ENCODE measurements at regions not wholly inside any gene's neighbourhood (a gene's known extent, or its start where the extent isn't known, plus 50 kb on each side); places are given as distances from the start of the nearest gene placed in this dataset.

DNA sequence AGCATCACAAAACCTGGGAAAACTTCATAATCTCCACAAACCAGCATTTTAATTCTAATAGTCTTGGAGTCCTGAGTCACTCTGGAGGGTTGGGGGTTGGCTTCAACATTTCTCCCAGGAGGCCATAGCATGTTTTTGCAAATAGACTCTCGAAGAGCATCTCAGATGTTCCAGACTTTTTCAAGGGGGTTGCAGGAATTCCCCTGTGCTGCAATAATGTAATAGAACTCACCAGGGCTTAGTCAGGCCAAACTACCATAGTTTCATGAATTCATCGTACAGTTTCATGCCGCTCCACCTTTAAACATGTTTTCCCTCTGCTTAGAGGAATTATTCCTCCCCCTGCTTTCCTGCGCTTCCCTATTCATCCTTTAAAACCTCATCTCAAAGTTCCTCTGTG is 499.5 kb upstream of the KLF4 start:
- Histone ChIP-seq H3K9ac (ENCODE audit: low read length) (no peak overlapping the region), H3K4me1 (ENCODE audit: control insufficient read depth, insufficient read depth, low read depth, low read length) (peaks cover 1% of the 10 kb centered on the region), H2BK120ac (ENCODE audit: low read depth, low read length) (no peak overlapping the region), H2AK5ac (ENCODE audit: low read length, severe bottlenecking) (no peak overlapping the region), H3K9me3 (ENCODE audit: control insufficient read depth, low read length) (no peaks in the 10 kb centered on the region), H3K27ac (ENCODE audit: low read length, poor library complexity, severe bottlenecking) (no peak overlapping the region), H3K79me1 (replicated peaks; ENCODE audit: low read length, poor library complexity, severe bottlenecking) (no peaks in the 10 kb centered on the region), H2BK12ac (ENCODE audit: low read length in 2 of 2) (no peak overlapping the region), H3K18ac (ENCODE audit: low read depth in 1 of 2, low read length in 2 of 2) (no peak overlapping the region), H3K4me2 (ENCODE audit: low read length, poor library complexity, severe bottlenecking) (no peak overlapping the region), H3K36me3 (ENCODE audit: control insufficient read depth in 1 of 2, insufficient read depth in 2 of 2, low read depth in 1 of 2, low read length in 2 of 2) (no peaks in the 10 kb centered on the region), H3K4me3 (ENCODE audit: insufficient read depth in 1 of 2, low read depth in 1 of 2, low read length in 2 of 2) (no peak overlapping the region), H2BK5ac (ENCODE audit: low read depth, low read length, poor library complexity, severe bottlenecking) (no peak overlapping the region), H3K4ac (ENCODE audit: low read depth in 1 of 2, low read length in 2 of 2) (no peak overlapping the region), H4K91ac (ENCODE audit: low read length) (no peak overlapping the region), H3K14ac (ENCODE audit: low read length in 2 of 2) (no peak overlapping the region), H2BK15ac (ENCODE audit: low read depth, poor library complexity, severe bottlenecking) (no peak overlapping the region), H4K8ac (ENCODE audit: low read length) (no peak overlapping the region), H3K23ac (ENCODE audit: low read length in 2 of 2) (no peak overlapping the region), H2AFZ (ENCODE audit: low read depth, low read length) (no peak overlapping the region), H3K27me3 (ENCODE audit: control insufficient read depth in 1 of 2, insufficient read depth in 1 of 2, low read length in 2 of 2) (no peaks in the 10 kb centered on the region)
- no peak for DNase-seq
- 86% methylated on average over 4 of the region's 4 CpGs for WGBS

DNA sequence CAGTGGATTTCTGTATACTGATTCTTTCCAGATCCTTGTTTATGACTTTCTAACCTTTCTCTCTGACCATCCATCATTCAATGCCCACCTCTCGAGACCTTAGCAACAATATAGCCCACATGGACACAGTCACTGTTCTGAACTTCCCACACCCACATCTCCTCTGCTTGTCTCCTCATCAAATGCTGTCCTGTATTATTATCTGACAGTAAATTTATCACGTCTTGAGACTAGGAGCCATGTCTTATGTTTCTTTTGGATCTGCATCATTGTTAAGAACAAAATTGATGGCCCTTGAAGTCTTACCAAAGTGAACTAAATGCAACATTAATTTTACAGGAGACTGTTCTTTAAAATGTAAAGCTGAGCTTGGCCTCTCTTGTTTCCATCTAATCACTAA is 495.4 kb upstream of the KLF4 start:
- Histone ChIP-seq H2BK15ac (ENCODE audit: low read depth, poor library complexity, severe bottlenecking) (no peak overlapping the region), H3K4me1 (ENCODE audit: control insufficient read depth, insufficient read depth, low read depth, low read length) (no peaks in the 10 kb centered on the region), H3K23ac (ENCODE audit: low read length in 2 of 2) (no peak overlapping the region), H2BK12ac (ENCODE audit: low read length in 2 of 2) (no peak overlapping the region), H2BK5ac (ENCODE audit: low read depth, low read length, poor library complexity, severe bottlenecking) (no peak overlapping the region), H4K8ac (ENCODE audit: low read length) (no peak overlapping the region), H4K91ac (ENCODE audit: low read length) (no peak overlapping the region), H3K36me3 (ENCODE audit: control insufficient read depth in 1 of 2, insufficient read depth in 2 of 2, low read depth in 1 of 2, low read length in 2 of 2) (no peaks in the 10 kb centered on the region), H3K4me2 (ENCODE audit: low read length, poor library complexity, severe bottlenecking) (no peak overlapping the region), H2BK120ac (ENCODE audit: low read depth, low read length) (no peak overlapping the region), H3K9me3 (ENCODE audit: control insufficient read depth, low read length) (no peaks in the 10 kb centered on the region), H3K9ac (ENCODE audit: low read length) (no peak overlapping the region), H3K18ac (ENCODE audit: low read depth in 1 of 2, low read length in 2 of 2) (no peak overlapping the region), H3K4ac (ENCODE audit: low read depth in 1 of 2, low read length in 2 of 2) (no peak overlapping the region), H3K4me3 (ENCODE audit: insufficient read depth in 1 of 2, low read depth in 1 of 2, low read length in 2 of 2) (no peak overlapping the region), H3K27me3 (ENCODE audit: control insufficient read depth in 1 of 2, insufficient read depth in 1 of 2, low read length in 2 of 2) (no peaks in the 10 kb centered on the region), H3K14ac (ENCODE audit: low read length in 2 of 2) (no peak overlapping the region), H2AFZ (ENCODE audit: low read depth, low read length) (no peak overlapping the region), H3K79me1 (replicated peaks; ENCODE audit: low read length, poor library complexity, severe bottlenecking) (no peaks in the 10 kb centered on the region), H3K27ac (ENCODE audit: low read length, poor library complexity, severe bottlenecking) (no peak overlapping the region), H2AK5ac (ENCODE audit: low read length, severe bottlenecking) (no peak overlapping the region)
- DNase-seq = no peak
- WGBS = 93% methylated on average over 1 of the region's 2 CpGs

DNA sequence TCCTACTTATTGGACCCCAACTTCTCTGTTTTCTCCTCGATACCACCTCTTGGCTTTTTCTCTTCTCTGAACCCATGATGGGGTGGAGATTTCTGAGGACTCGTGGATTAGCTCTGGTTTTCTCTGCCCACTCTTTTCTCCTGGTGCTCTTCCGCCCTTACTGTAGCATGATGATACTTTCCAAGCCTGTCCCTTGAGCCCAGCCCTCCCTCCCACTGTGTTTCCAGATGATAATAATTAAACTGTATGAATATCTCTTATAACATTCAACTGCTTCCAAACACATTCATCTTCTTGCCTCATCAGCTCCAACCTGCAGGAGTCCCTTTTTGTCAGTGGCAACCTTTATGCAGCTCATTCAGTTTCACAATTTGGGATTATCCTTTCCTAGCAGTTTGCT is 494.2 kb upstream of the KLF4 start:
- WGBS = 90% methylated on average over 2 of the region's 3 CpGs
- Histone ChIP-seq H3K23ac (ENCODE audit: low read length in 2 of 2) (no peak overlapping the region), H3K4ac (ENCODE audit: low read depth in 1 of 2, low read length in 2 of 2) (no peak overlapping the region), H4K91ac (ENCODE audit: low read length) (no peak overlapping the region), H2AK5ac (ENCODE audit: low read length, severe bottlenecking) (no peak overlapping the region), H2BK120ac (ENCODE audit: low read depth, low read length) (no peak overlapping the region), H3K18ac (ENCODE audit: low read depth in 1 of 2, low read length in 2 of 2) (no peak overlapping the region), H2BK5ac (ENCODE audit: low read depth, low read length, poor library complexity, severe bottlenecking) (no peak overlapping the region), H2BK12ac (ENCODE audit: low read length in 2 of 2) (no peak overlapping the region), H3K4me1 (ENCODE audit: control insufficient read depth, insufficient read depth, low read depth, low read length) (no peaks in the 10 kb centered on the region), H3K4me2 (ENCODE audit: low read length, poor library complexity, severe bottlenecking) (no peak overlapping the region), H2BK15ac (ENCODE audit: low read depth, poor library complexity, severe bottlenecking) (no peak overlapping the region), H3K4me3 (ENCODE audit: insufficient read depth in 1 of 2, low read depth in 1 of 2, low read length in 2 of 2) (peak overlapping the region in 1 of 2 experiments; percentile 22), H3K79me1 (replicated peaks; ENCODE audit: low read length, poor library complexity, severe bottlenecking) (no peaks in the 10 kb centered on the region), H3K9ac (ENCODE audit: low read length) (peak overlapping the region; percentile 79), H2AFZ (ENCODE audit: low read depth, low read length) (no peak overlapping the region), H3K9me3 (ENCODE audit: control insufficient read depth, low read length) (no peaks in the 10 kb centered on the region), H3K27me3 (ENCODE audit: control insufficient read depth in 1 of 2, insufficient read depth in 1 of 2, low read length in 2 of 2) (no peaks in the 10 kb centered on the region), H3K36me3 (ENCODE audit: control insufficient read depth in 1 of 2, insufficient read depth in 2 of 2, low read depth in 1 of 2, low read length in 2 of 2) (no peaks in the 10 kb centered on the region), H4K8ac (ENCODE audit: low read length) (no peak overlapping the region), H3K14ac (ENCODE audit: low read length in 2 of 2) (no peak overlapping the region), H3K27ac (ENCODE audit: low read length, poor library complexity, severe bottlenecking) (no peak overlapping the region)
- DNase-seq = no peak

DNA sequence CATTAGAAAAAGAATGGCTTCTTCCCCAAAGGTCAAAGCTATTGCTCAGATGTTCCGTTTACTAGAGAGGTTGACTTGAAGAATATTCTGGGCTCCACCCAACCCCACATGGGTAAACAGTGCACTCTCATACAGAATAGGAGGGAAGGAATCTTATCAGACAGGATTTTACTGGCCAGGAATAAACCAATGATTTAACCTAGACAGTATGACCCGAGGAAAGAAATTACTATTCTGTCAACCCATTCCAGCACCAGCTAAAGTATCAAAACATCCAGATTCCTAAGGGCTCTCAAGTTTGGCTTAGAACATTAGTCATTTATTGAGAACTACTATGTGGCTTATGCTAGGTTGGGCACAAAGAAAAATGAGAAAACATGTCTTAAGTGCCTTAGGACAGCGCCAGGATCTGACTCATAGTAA is 493.6 kb upstream of the KLF4 start:
- Histone ChIP-seq H2AK5ac (ENCODE audit: low read length, severe bottlenecking) (no peak overlapping the region), H3K4ac (ENCODE audit: low read depth in 1 of 2, low read length in 2 of 2) (no peak overlapping the region), H2AFZ (ENCODE audit: low read depth, low read length) (no peak overlapping the region), H3K4me3 (ENCODE audit: insufficient read depth in 1 of 2, low read depth in 1 of 2, low read length in 2 of 2) (peak overlapping the region in 1 of 2 experiments; percentile 22), H3K36me3 (ENCODE audit: control insufficient read depth in 1 of 2, insufficient read depth in 2 of 2, low read depth in 1 of 2, low read length in 2 of 2) (no peaks in the 10 kb centered on the region), H3K79me1 (replicated peaks; ENCODE audit: low read length, poor library complexity, severe bottlenecking) (no peaks in the 10 kb centered on the region), H3K9me3 (ENCODE audit: control insufficient read depth, low read length) (no peaks in the 10 kb centered on the region), H3K4me2 (ENCODE audit: low read length, poor library complexity, severe bottlenecking) (no peak overlapping the region), H2BK15ac (ENCODE audit: low read depth, poor library complexity, severe bottlenecking) (no peak overlapping the region), H2BK5ac (ENCODE audit: low read depth, low read length, poor library complexity, severe bottlenecking) (no peak overlapping the region), H3K27ac (ENCODE audit: low read length, poor library complexity, severe bottlenecking) (no peak overlapping the region), H3K23ac (ENCODE audit: low read length in 2 of 2) (no peak overlapping the region), H2BK12ac (ENCODE audit: low read length in 2 of 2) (no peak overlapping the region), H3K27me3 (ENCODE audit: control insufficient read depth in 1 of 2, insufficient read depth in 1 of 2, low read length in 2 of 2) (no peaks in the 10 kb centered on the region), H3K18ac (ENCODE audit: low read depth in 1 of 2, low read length in 2 of 2) (no peak overlapping the region), H3K4me1 (ENCODE audit: control insufficient read depth, insufficient read depth, low read depth, low read length) (no peaks in the 10 kb centered on the region), H4K91ac (ENCODE audit: low read length) (no peak overlapping the region), H3K14ac (ENCODE audit: low read length in 2 of 2) (no peak overlapping the region), H4K8ac (ENCODE audit: low read length) (no peak overlapping the region), H2BK120ac (ENCODE audit: low read depth, low read length) (no peak overlapping the region), H3K9ac (ENCODE audit: low read length) (peak overlapping the region; percentile 79)
- DNase-seq = peak; percentile 26
- WGBS = 40% methylated on average over 1 of the region's 3 CpGs
